B cell (primary cell): ENCODE measurements at regions not wholly inside any gene's neighbourhood (a gene's known extent, or its start where the extent isn't known, plus 50 kb on each side); places are given as distances from the start of the nearest gene placed in this dataset.

Experiments used
- CTCF ChIP-seq: fragments of 200-600 bp; IDR thresholded peaks from one replicate; pipeline ENCODE4 v1.8.0; 2022; ENCODE audit warnings: antibody characterized with exemption, mild to moderate bottlenecking
- EZH2 ChIP-seq: IDR thresholded peaks from 2 replicates; pipeline ENCODE4 v1.6.1; 2012; ENCODE audit warnings: borderline replicate concordance, low read depth, mild to moderate bottlenecking, moderate library complexity, low read length; ENCODE audit not compliant: insufficient read depth, poor library complexity, severe bottlenecking

GRCh38 chr2:136319237-136319636 is 201.3 kb upstream of the CXCR4 start:
- TF ChIP-seq CTCF (no peak), EZH2 (no peak)
